Chondrocyte (in vitro differentiated cells): ENCODE measurements at regions not wholly inside any gene's neighbourhood (a gene's known extent, or its start where the extent isn't known, plus 50 kb on each side); places are given as distances from the start of the nearest gene placed in this dataset.

Experiments
- DNase-seq: peaks from one replicate; pipeline ENCODE4 v3.0.0; 2021; ENCODE audit warnings: mixed read lengths, low spot score
- H3K27ac Mint-ChIP-seq: one replicate; pipeline ENCODE4 v1.8.0; 2021; ENCODE audit warnings: mild to moderate bottlenecking, moderate library complexity, mixed read lengths; ENCODE audit not compliant: unreplicated experiment
- H3K27me3 Mint-ChIP-seq: 2 replicates; pipeline ENCODE4 v1.8.0; 2021; ENCODE audit warnings: low read depth, mixed read lengths
- H3K36me3 Mint-ChIP-seq: 2 replicates; pipeline ENCODE4 v1.8.0; 2021; ENCODE audit warnings: low read depth, mixed read lengths
- H3K4me1 Mint-ChIP-seq: 2 replicates; pipeline ENCODE4 v1.8.0; 2021; ENCODE audit warnings: low read depth, mild to moderate bottlenecking, mixed read lengths
- H3K4me3 Mint-ChIP-seq: one replicate; pipeline ENCODE4 v1.8.0; 2021; ENCODE audit warnings: mild to moderate bottlenecking, moderate library complexity, mixed read lengths; ENCODE audit not compliant: unreplicated experiment
- H3K9me3 Mint-ChIP-seq: 2 replicates; pipeline ENCODE4 v1.8.0; 2021; ENCODE audit warnings: low read depth, mixed read lengths
- CTCF ChIP-seq: fragments of 200-600 bp; sonication (generic); IDR thresholded peaks from 2 replicates; pipeline ENCODE4 v1.5.0; 2021; ENCODE audit warnings: antibody characterized with exemption, mild to moderate bottlenecking, moderate library complexity

- no peaks in the 10 kb centered on the region for H3K27me3 Mint-ChIP-seq
- no peak overlapping the region for H3K27ac Mint-ChIP-seq
- no peak for TF ChIP-seq CTCF
- H3K9me3 Mint-ChIP-seq: peaks cover 6% of the 10 kb centered on the region
- no peaks in the 10 kb centered on the region for H3K36me3 Mint-ChIP-seq
- no peak overlapping the region for H3K4me3 Mint-ChIP-seq
- no peak for DNase-seq
- no peaks in the 10 kb centered on the region for H3K4me1 Mint-ChIP-seq
Measured at GRCh38 chr10:52706332-52707070, 66.1 kb downstream of the MBL2 start.
